ENCODE measurements at regions not wholly inside any gene's neighbourhood (a gene's known extent, or its start where the extent isn't known, plus 50 kb on each side); places are given as distances from the start of the nearest gene placed in this dataset.

GRCh38 chr7:72492461-72493065, 80.4 kb upstream of the CALN1 start:
- intact Hi-C loops (cut with DNase I) = no loop called here
- H3K4me1 ChIP-seq = no peaks in the 10 kb centered on the region
- H3K27ac ChIP-seq = no peak overlapping the region
- DNase-seq = no peak
- whole genome bisulfite sequencing, 2 donors = 86 to 91% methylated on average over 6 to 12 of the region's 12 CpGs
- no peak overlapping the region for H3K4me3 ChIP-seq (replicated peaks in 1 of 3)
- no peak for TF ChIP-seq POLR2A (IDR thresholded peaks at IDR 0.05)
- TF ChIP-seq, protein P1, sequence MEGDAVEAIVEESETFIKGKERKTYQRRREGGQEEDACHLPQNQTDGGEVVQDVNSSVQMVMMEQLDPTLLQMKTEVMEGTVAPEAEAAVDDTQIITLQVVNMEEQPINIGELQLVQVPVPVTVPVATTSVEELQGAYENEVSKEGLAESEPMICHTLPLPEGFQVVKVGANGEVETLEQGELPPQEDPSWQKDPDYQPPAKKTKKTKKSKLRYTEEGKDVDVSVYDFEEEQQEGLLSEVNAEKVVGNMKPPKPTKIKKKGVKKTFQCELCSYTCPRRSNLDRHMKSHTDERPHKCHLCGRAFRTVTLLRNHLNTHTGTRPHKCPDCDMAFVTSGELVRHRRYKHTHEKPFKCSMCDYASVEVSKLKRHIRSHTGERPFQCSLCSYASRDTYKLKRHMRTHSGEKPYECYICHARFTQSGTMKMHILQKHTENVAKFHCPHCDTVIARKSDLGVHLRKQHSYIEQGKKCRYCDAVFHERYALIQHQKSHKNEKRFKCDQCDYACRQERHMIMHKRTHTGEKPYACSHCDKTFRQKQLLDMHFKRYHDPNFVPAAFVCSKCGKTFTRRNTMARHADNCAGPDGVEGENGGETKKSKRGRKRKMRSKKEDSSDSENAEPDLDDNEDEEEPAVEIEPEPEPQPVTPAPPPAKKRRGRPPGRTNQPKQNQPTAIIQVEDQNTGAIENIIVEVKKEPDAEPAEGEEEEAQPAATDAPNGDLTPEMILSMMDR (IDR thresholded peaks at IDR 0.05) = no peak
- H3K9me3 ChIP-seq = no peaks in the 10 kb centered on the region
- no peaks in the 10 kb centered on the region for H3K36me3 ChIP-seq
- no peaks in the 10 kb centered on the region for H3K27me3 ChIP-seq

- Histone ChIP-seq H3K36me3 (no peaks in the 10 kb centered on the region), H3K4me1 (no peaks in the 10 kb centered on the region), H3K4me3 (replicated peaks in 1 of 3) (no peak overlapping the region), H3K27me3 (no peaks in the 10 kb centered on the region), H3K9me3 (no peaks in the 10 kb centered on the region), H3K27ac (no peak overlapping the region)
- TF ChIP-seq POLR2A (IDR thresholded peaks at IDR 0.05) = no peak
- TF ChIP-seq, protein P1 (IDR thresholded peaks at IDR 0.05) = no peak
- no peak for DNase-seq
- WGBS, 2 donors = 86 to 92% methylated on average over 6 of the region's 6 CpGs
- intact Hi-C loops (cut with DNase I) = no loop called here
These were observed 78.2 kb upstream of the CALN1 start for GRCh38 chr7:72490301-72490700.

- no peaks in the 10 kb centered on the region for H3K27me3 ChIP-seq
- no peak overlapping the region for H3K4me3 ChIP-seq (replicated peaks in 1 of 3)
- no peak overlapping the region for H3K27ac ChIP-seq
- no peaks in the 10 kb centered on the region for H3K9me3 ChIP-seq
- no peaks in the 10 kb centered on the region for H3K4me1 ChIP-seq
- intact Hi-C loops (cut with DNase I) = no loop called here
- no peaks in the 10 kb centered on the region for H3K36me3 ChIP-seq
- DNase-seq = no peak
- WGBS, 2 donors = 80 to 83% methylated on average over 1 of the region's 1 CpG
- TF ChIP-seq, protein P1 (IDR thresholded peaks at IDR 0.05) = no peak
- no peak for TF ChIP-seq POLR2A (IDR thresholded peaks at IDR 0.05)
These were observed 69.8 kb upstream of the CALN1 start for GRCh38 chr7:72481934-72482333.

DNA sequence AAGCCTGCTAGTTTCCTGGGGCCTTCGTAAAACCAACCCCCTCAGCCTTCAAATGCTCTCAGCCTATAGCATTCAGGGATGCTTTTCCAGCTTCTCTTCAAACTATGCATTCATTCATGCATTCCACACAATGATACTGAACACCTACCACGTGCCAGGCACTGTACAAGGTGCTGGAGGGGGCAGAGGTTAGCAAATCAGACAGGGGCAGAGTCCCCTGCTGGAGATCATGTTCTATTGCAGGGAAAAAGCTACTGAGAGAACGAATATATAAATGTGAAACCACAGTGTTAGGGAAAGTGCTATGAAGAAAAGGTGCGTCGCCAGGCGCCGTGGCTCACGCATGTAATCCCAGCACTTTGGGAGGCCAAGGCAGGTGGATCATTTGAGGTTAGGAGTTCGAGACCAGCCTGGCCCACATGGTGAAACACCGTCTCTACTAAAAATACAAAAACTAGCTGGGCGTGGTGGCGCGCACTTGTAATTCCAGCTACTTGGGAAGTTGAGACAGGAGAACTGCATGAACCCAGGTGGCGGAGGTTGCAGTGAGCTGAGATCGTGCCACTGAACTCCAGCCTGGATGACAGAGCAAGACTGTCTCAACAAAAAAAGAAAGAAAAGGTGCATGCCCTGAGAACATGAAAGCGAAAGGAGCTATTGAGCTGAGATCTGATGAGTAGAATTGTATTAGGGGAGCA, 64.6 kb upstream of the CALN1 start:
- no peaks in the 10 kb centered on the region for H3K9me3 ChIP-seq
- WGBS, 2 donors = 92% methylated on average over 16 of the region's 16 CpGs
- H3K36me3 ChIP-seq = no peaks in the 10 kb centered on the region
- no peak overlapping the region for H3K27ac ChIP-seq
- H3K4me1 ChIP-seq = no peaks in the 10 kb centered on the region
- no peak overlapping the region for H3K4me3 ChIP-seq (replicated peaks in 1 of 3)
- no peaks in the 10 kb centered on the region for H3K27me3 ChIP-seq
- intact Hi-C loops (cut with DNase I) = no loop called here
- TF ChIP-seq, protein P1 (IDR thresholded peaks at IDR 0.05) = no peak
- TF ChIP-seq POLR2A (IDR thresholded peaks at IDR 0.05) = no peak
- no peak for DNase-seq

- peak; percentile 29 to 48 for DNase-seq
- Histone ChIP-seq H3K4me3 (replicated peaks in 1 of 3) (no peak overlapping the region), H3K27ac (no peak overlapping the region), H3K9me3 (no peaks in the 10 kb centered on the region), H3K4me1 (no peaks in the 10 kb centered on the region), H3K27me3 (no peaks in the 10 kb centered on the region), H3K36me3 (no peaks in the 10 kb centered on the region)
- intact Hi-C loops (cut with DNase I) = no loop called here
- WGBS, 2 donors = 43 to 49% methylated on average over 6 to 9 of the region's 9 CpGs
- TF ChIP-seq POLR2A (IDR thresholded peaks at IDR 0.05) = no peak
- TF ChIP-seq, protein P1 (IDR thresholded peaks at IDR 0.05) = no peak
These were observed 55.1 kb upstream of the CALN1 start for GRCh38 chr7:72467237-72467636.
